ENCODE measurements at regions not wholly inside any gene's neighbourhood (a gene's known extent, or its start where the extent isn't known, plus 50 kb on each side); places are given as distances from the start of the nearest gene placed in this dataset.

- Histone ChIP-seq H3K9me3 (no peaks in the 10 kb centered on the region), H3K36me3 (ENCODE audit: insufficient read depth in 1 of 2, low read depth in 1 of 2) (no peaks in the 10 kb centered on the region), H3K4me1 (no peaks in the 10 kb centered on the region), H3K27ac (no peak overlapping the region), H3K4me3 (no peak overlapping the region), H3K27me3 (ENCODE audit: insufficient read depth in 3 of 3, low read length in 2 of 3) (no peaks in the 10 kb centered on the region)
- TF ChIP-seq, protein P1, sequence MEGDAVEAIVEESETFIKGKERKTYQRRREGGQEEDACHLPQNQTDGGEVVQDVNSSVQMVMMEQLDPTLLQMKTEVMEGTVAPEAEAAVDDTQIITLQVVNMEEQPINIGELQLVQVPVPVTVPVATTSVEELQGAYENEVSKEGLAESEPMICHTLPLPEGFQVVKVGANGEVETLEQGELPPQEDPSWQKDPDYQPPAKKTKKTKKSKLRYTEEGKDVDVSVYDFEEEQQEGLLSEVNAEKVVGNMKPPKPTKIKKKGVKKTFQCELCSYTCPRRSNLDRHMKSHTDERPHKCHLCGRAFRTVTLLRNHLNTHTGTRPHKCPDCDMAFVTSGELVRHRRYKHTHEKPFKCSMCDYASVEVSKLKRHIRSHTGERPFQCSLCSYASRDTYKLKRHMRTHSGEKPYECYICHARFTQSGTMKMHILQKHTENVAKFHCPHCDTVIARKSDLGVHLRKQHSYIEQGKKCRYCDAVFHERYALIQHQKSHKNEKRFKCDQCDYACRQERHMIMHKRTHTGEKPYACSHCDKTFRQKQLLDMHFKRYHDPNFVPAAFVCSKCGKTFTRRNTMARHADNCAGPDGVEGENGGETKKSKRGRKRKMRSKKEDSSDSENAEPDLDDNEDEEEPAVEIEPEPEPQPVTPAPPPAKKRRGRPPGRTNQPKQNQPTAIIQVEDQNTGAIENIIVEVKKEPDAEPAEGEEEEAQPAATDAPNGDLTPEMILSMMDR (IDR thresholded peaks at IDR 0.05), result no peak
- intact Hi-C loops (cut with DNase I), result no loop called here
- no peak for ATAC-seq
- DNase-seq, result no peak
These were observed 666.4 kb downstream of the DIPK2A start for GRCh38 chr3:144638009-144638408.

DNA sequence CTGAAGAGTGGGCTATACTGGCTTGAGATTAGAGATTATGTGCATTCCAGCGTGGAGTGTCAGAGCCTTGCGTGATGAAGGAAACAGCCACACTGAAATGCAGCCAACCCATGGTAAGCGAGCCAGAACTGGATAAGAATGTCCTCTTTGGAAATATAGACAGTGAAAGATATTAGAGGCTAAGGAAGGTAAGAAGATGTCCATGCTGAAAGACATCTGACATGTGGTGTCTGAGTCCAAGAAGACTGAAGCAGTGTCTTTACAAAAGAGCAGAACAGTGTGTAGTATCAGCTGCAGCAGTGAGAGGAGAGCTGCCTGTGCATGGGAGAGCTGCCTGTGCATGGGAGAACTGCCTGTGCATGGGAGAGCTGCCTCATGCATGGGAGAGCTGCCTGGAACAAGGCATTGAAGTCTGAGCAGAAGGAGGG is 672.2 kb downstream of the DIPK2A start:
- no peak overlapping the region for H3K27ac ChIP-seq
- TF ChIP-seq, protein P1 (IDR thresholded peaks at IDR 0.05), result no peak
- H3K4me3 ChIP-seq, result no peak overlapping the region
- intact Hi-C loops (cut with DNase I), result no loop called here
- no peaks in the 10 kb centered on the region for H3K9me3 ChIP-seq
- H3K4me1 ChIP-seq, result no peaks in the 10 kb centered on the region
- H3K36me3 ChIP-seq (ENCODE audit: insufficient read depth in 1 of 2, low read depth in 1 of 2), result no peaks in the 10 kb centered on the region
- 27 to 50% (median 29%) methylated on average over 3 of the region's 3 CpGs for WGBS, 3 donors
- ATAC-seq, result no peak
- no peaks in the 10 kb centered on the region for H3K27me3 ChIP-seq (ENCODE audit: insufficient read depth in 3 of 3, low read length in 2 of 3)
- no peak for DNase-seq

DNA sequence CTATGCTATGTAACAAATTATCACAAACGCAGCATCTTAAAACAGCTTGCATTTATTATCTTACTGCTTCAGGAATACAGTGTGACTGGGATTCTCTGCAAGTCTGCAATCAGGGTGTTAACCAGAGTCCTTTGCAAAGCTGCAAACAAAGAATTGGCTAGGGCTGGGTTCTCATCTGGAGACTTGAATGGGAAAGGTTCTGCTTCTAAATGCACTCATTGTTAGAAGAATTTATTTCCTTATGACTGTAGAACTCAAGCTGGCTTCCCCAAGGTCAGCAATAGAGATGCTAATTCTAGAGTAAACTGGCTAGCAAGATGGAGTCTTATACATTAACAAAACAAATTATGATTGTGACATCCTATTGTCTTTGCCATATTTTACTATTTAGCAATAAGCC is 673.7 kb downstream of the DIPK2A start:
- Histone ChIP-seq H3K4me1 (no peaks in the 10 kb centered on the region), H3K9me3 (no peaks in the 10 kb centered on the region), H3K27me3 (ENCODE audit: insufficient read depth in 3 of 3, low read length in 2 of 3) (no peaks in the 10 kb centered on the region), H3K27ac (no peak overlapping the region), H3K36me3 (ENCODE audit: insufficient read depth in 1 of 2, low read depth in 1 of 2) (no peaks in the 10 kb centered on the region), H3K4me3 (no peak overlapping the region)
- intact Hi-C loops (cut with DNase I), result no loop called here
- ATAC-seq (no peak), DNase-seq (no peak)
- TF ChIP-seq, protein P1 (IDR thresholded peaks at IDR 0.05), result no peak
- 92 to 95% (median 92%) methylated on average over 1 of the region's 1 CpG for WGBS, 3 donors

- WGBS, 3 donors, result 93 to 97% (median 95%) methylated on average over 5 of the region's 5 CpGs
- intact Hi-C loops (cut with DNase I), result no loop called here
- Histone ChIP-seq H3K36me3 (ENCODE audit: insufficient read depth in 1 of 2, low read depth in 1 of 2) (no peaks in the 10 kb centered on the region), H3K4me3 (no peak overlapping the region), H3K9me3 (no peaks in the 10 kb centered on the region), H3K27me3 (ENCODE audit: insufficient read depth in 3 of 3, low read length in 2 of 3) (no peaks in the 10 kb centered on the region), H3K27ac (no peak overlapping the region), H3K4me1 (no peaks in the 10 kb centered on the region)
- ATAC-seq (no peak), DNase-seq (no peak)
- TF ChIP-seq, protein P1 (IDR thresholded peaks at IDR 0.05), result no peak
These were observed 678.8 kb downstream of the DIPK2A start for GRCh38 chr3:144650380-144650779.

DNA sequence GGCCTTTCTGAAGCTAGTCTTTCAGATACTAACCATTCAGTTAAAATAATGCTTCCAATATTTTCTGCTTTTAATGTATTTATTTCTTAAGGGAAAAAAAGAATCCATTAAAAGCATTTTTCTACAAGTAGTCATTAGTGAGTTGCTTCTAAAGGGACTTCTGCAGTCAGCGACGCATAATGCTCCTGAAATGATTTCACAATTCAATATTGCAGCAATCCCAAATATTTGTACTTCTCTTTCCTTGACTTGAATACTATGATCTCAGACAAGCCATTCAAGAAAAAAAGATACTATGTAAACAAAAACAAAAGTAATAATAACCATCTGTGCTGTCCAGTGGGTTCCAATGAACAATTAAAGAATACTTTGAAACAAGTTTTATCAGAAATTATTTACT is 681.0 kb downstream of the DIPK2A start:
- Histone ChIP-seq H3K36me3 (ENCODE audit: insufficient read depth in 1 of 2, low read depth in 1 of 2) (no peaks in the 10 kb centered on the region), H3K27me3 (ENCODE audit: insufficient read depth in 3 of 3, low read length in 2 of 3) (no peaks in the 10 kb centered on the region), H3K4me3 (no peak overlapping the region), H3K4me1 (no peaks in the 10 kb centered on the region), H3K27ac (no peak overlapping the region), H3K9me3 (no peaks in the 10 kb centered on the region)
- ATAC-seq (no peak), DNase-seq (no peak)
- TF ChIP-seq, protein P1 (IDR thresholded peaks at IDR 0.05), result no peak
- intact Hi-C loops (cut with DNase I), result no loop called here
- WGBS, 3 donors, result 83 to 88% (median 84%) methylated on average over 2 of the region's 2 CpGs
